HL-60 (cell line): ENCODE measurements at regions not wholly inside any gene's neighbourhood (a gene's known extent, or its start where the extent isn't known, plus 50 kb on each side); places are given as distances from the start of the nearest gene placed in this dataset.

ENCODE experiments used
- CTCF ChIP-seq: IDR thresholded peaks from one replicate; pipeline ENCODE4 v1.5.1; 2011; ENCODE audit warnings: low read length, control low read depth, inconsistent platforms; ENCODE audit not compliant: insufficient read depth
- GABPA ChIP-seq: IDR thresholded peaks from 2 replicates; pipeline ENCODE4 v1.6.1; 2012; ENCODE audit warnings: low read depth
- POLR2AphosphoS5 ChIP-seq: IDR thresholded peaks from 2 replicates; pipeline ENCODE4 v1.6.1; 2012; ENCODE audit warnings: low read depth
- REST ChIP-seq: IDR thresholded peaks from 2 replicates; pipeline ENCODE4 v1.6.1; 2012; ENCODE audit warnings: low read depth; ENCODE audit not compliant: insufficient replicate concordance
- SPI1 ChIP-seq: IDR thresholded peaks from 2 replicates; pipeline ENCODE4 v1.6.1; 2012; ENCODE audit warnings: low read depth, mild to moderate bottlenecking, borderline replicate concordance

- TF ChIP-seq CTCF = no peak
- no peak for TF ChIP-seq SPI1
- TF ChIP-seq REST = no peak
- TF ChIP-seq POLR2AphosphoS5 = no peak
- no peak for TF ChIP-seq GABPA
These were observed 272.5 kb downstream of the BUD13 start for GRCh38 chr11:116500026-116500946.
